ENCODE measurements at regions not wholly inside any gene's neighbourhood (a gene's known extent, or its start where the extent isn't known, plus 50 kb on each side); places are given as distances from the start of the nearest gene placed in this dataset.

- no peak for DNase-seq (ENCODE audit: low spot score)
- in situ Hi-C loops (cut with MboI; ENCODE audit: low sequenced_read_pairs, unreplicated experiment): no loop called here
- TF ChIP-seq, protein P1, sequence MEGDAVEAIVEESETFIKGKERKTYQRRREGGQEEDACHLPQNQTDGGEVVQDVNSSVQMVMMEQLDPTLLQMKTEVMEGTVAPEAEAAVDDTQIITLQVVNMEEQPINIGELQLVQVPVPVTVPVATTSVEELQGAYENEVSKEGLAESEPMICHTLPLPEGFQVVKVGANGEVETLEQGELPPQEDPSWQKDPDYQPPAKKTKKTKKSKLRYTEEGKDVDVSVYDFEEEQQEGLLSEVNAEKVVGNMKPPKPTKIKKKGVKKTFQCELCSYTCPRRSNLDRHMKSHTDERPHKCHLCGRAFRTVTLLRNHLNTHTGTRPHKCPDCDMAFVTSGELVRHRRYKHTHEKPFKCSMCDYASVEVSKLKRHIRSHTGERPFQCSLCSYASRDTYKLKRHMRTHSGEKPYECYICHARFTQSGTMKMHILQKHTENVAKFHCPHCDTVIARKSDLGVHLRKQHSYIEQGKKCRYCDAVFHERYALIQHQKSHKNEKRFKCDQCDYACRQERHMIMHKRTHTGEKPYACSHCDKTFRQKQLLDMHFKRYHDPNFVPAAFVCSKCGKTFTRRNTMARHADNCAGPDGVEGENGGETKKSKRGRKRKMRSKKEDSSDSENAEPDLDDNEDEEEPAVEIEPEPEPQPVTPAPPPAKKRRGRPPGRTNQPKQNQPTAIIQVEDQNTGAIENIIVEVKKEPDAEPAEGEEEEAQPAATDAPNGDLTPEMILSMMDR (IDR thresholded peaks at IDR 0.05; ENCODE audit: borderline replicate concordance, control extremely low read depth, extremely low read depth, insufficient read depth, missing control alignments): no peak
Measured at GRCh38 chr6:4586469-4586859, 189.7 kb upstream of the CDYL start.

DNA sequence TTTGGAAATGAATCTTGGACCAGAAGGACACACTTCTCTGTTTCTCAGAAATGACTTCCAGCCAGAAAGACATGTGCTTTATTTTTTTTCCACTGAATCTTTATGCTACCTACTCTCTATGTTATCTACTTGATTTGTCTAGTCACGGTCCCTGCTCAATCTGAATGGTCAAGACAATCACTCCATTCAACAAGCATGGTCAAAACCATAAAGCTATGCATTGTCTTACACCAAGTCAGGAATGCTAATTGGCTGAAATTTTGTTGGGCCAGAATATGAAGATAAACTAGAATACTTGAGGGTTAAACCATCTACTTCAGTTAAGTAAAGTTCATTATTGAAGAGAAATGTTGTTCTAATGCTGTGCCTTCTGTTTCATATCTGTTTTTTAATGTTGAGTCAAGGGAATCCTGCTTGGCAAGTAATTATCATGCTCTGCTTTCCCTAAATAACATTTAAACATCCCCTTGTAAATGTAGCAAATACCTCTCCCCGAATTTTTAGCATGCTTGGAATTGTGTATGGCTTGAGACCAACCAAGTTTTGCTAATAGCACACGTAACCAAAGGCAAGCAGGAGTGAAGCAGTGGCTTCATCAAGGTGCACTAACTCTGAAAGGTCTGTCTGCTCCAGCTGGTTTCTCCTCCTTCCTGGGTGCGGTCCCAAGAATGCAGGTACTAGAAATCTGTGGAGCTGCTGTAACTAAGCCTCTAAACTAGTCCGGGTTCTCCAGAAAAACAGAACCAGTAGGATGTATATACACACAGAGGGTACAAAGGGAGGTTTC is 190.3 kb upstream of the CDYL start:
- no peak for DNase-seq (ENCODE audit: low spot score)
- in situ Hi-C loops (cut with MboI; ENCODE audit: low sequenced_read_pairs, unreplicated experiment): no loop called here

GRCh38 chr6:4584801-4585200 is 191.4 kb upstream of the CDYL start:
- DNase-seq (ENCODE audit: low spot score): no peak
- TF ChIP-seq, protein P1 (IDR thresholded peaks at IDR 0.05; ENCODE audit: borderline replicate concordance, control extremely low read depth, extremely low read depth, insufficient read depth, missing control alignments): no peak
- in situ Hi-C loops (cut with MboI; ENCODE audit: low sequenced_read_pairs, unreplicated experiment): no loop called here

More for the DNA sequence above, 190.3 kb upstream of the CDYL start:
- TF ChIP-seq, protein P1 (IDR thresholded peaks at IDR 0.05; ENCODE audit: borderline replicate concordance, control extremely low read depth, extremely low read depth, insufficient read depth, missing control alignments): no peak

- no peak for DNase-seq (ENCODE audit: low spot score)
- TF ChIP-seq, protein P1 (IDR thresholded peaks at IDR 0.05; ENCODE audit: borderline replicate concordance, control extremely low read depth, extremely low read depth, insufficient read depth, missing control alignments): no peak
- in situ Hi-C loops (cut with MboI; ENCODE audit: low sequenced_read_pairs, unreplicated experiment): no loop called here
Measured at GRCh38 chr6:4582506-4583417, 193.4 kb upstream of the CDYL start.

- in situ Hi-C loops (cut with MboI; ENCODE audit: low sequenced_read_pairs, unreplicated experiment): no loop called here
- TF ChIP-seq, protein P1 (IDR thresholded peaks at IDR 0.05; ENCODE audit: borderline replicate concordance, control extremely low read depth, extremely low read depth, insufficient read depth, missing control alignments): no peak
- DNase-seq (ENCODE audit: low spot score): no peak
Measured at GRCh38 chr6:4581468-4582385, 194.5 kb upstream of the CDYL start.

GRCh38 chr6:4580361-4580760 is 195.8 kb upstream of the CDYL start:
- TF ChIP-seq, protein P1 (IDR thresholded peaks at IDR 0.05; ENCODE audit: borderline replicate concordance, control extremely low read depth, extremely low read depth, insufficient read depth, missing control alignments): no peak
- DNase-seq (ENCODE audit: low spot score): no peak
- in situ Hi-C loops (cut with MboI; ENCODE audit: low sequenced_read_pairs, unreplicated experiment): no loop called here
